ENCODE measurements at regions not wholly inside any gene's neighbourhood (a gene's known extent, or its start where the extent isn't known, plus 50 kb on each side); places are given as distances from the start of the nearest gene placed in this dataset.

- ChIA-PET POLR2A (no interaction called here), CTCF (no interaction called here)
These were observed 141.2 kb upstream of the C14orf180 start for GRCh38 chr14:104438166-104438887.

GRCh38 chr14:104439625-104440024 is 139.9 kb upstream of the C14orf180 start:
- H3K36me3 ChIP-seq (ENCODE audit: control insufficient read depth in 2 of 2, insufficient read depth in 1 of 2, low read length in 2 of 2), result no peaks in the 10 kb centered on the region
- no peak overlapping the region for H3K27ac ChIP-seq (ENCODE audit: extremely low read depth, low read depth, low read length)
- ChIA-PET POLR2A (no interaction called here), CTCF (no interaction called here)
- H3K4me3 ChIP-seq (ENCODE audit: low read depth, low read length), result no peak overlapping the region
- TF ChIP-seq ZBTB48 (tag by site-specific recombination; IDR thresholded peaks at IDR 0.05) (no peak), ZNF48 (tag by site-specific recombination; IDR thresholded peaks at IDR 0.05) (no peak), ZNF211 (tag by site-specific recombination; IDR thresholded peaks at IDR 0.05; ENCODE audit: low read depth) (no peak), KLF1 (tag by site-specific recombination; IDR thresholded peaks at IDR 0.05) (no peak), ZNF274 (IDR thresholded peaks at IDR 0.05; ENCODE audit: low read length) (no peak), ZNF274 (tag by site-specific recombination; IDR thresholded peaks at IDR 0.05; ENCODE audit: borderline replicate concordance) (no peak), ZFP3 (tag by site-specific recombination; IDR thresholded peaks at IDR 0.05; ENCODE audit: low read depth) (no peak), KLF9 (tag by site-specific recombination; IDR thresholded peaks at IDR 0.05; ENCODE audit: low read depth) (no peak), ZNF223 (tag by site-specific recombination; IDR thresholded peaks at IDR 0.05) (no peak)
- H3K4me1 ChIP-seq (ENCODE audit: control insufficient read depth, insufficient read depth, low read length), result no peaks in the 10 kb centered on the region
- no peaks in the 10 kb centered on the region for H3K9me3 ChIP-seq (ENCODE audit: control insufficient read depth, insufficient read depth, low read depth, low read length)

More at GRCh38 chr14:104438166-104438887, 141.2 kb upstream of the C14orf180 start:
- Histone ChIP-seq H3K9me3 (ENCODE audit: control insufficient read depth, insufficient read depth, low read depth, low read length) (no peaks in the 10 kb centered on the region), H3K36me3 (ENCODE audit: control insufficient read depth in 2 of 2, insufficient read depth in 1 of 2, low read length in 2 of 2) (no peaks in the 10 kb centered on the region), H3K27ac (ENCODE audit: extremely low read depth, low read depth, low read length) (no peak overlapping the region), H3K4me1 (ENCODE audit: control insufficient read depth, insufficient read depth, low read length) (no peaks in the 10 kb centered on the region), H3K4me3 (ENCODE audit: low read depth, low read length) (no peak overlapping the region)
- TF ChIP-seq KLF1 (tag by site-specific recombination; IDR thresholded peaks at IDR 0.05) (no peak), ZNF660 (tag by site-specific recombination; IDR thresholded peaks at IDR 0.05) (no peak), WT1 (tag by site-specific recombination; IDR thresholded peaks at IDR 0.05) (no peak), PBX3 (CRISPR knock-in tag; IDR thresholded peaks at IDR 0.05) (no peak), ZNF37A (tag by site-specific recombination; IDR thresholded peaks at IDR 0.05) (no peak), ZNF221 (tag by site-specific recombination; IDR thresholded peaks at IDR 0.05; ENCODE audit: borderline replicate concordance) (no peak), ZNF585B (tag by site-specific recombination; IDR thresholded peaks at IDR 0.05) (no peak), ZNF530 (tag by site-specific recombination; IDR thresholded peaks at IDR 0.05; ENCODE audit: low read depth) (no peak), ZNF704 (tag by site-specific recombination; IDR thresholded peaks at IDR 0.05) (no peak), ZNF112 (tag by site-specific recombination; IDR thresholded peaks at IDR 0.05) (no peak), ZIC2 (tag by site-specific recombination; IDR thresholded peaks at IDR 0.05) (no peak), ZNF501 (tag by site-specific recombination; IDR thresholded peaks at IDR 0.05) (no peak), ELK4 (IDR thresholded peaks at IDR 0.05; ENCODE audit: borderline replicate concordance, low read depth, low read length) (no peak), ZNF426 (tag by site-specific recombination; IDR thresholded peaks at IDR 0.05) (no peak), ZNF658 (tag by site-specific recombination; IDR thresholded peaks at IDR 0.05) (no peak)

All from HEK293 (cell line).